Right lobe of liver (tissue), 6 donors: ENCODE measurements at regions not wholly inside any gene's neighbourhood (a gene's known extent, or its start where the extent isn't known, plus 50 kb on each side); places are given as distances from the start of the nearest gene placed in this dataset.

Experiments
- ATAC-seq, 4 donors: fragments of 200-7000 bp; cut with Tn5 transposase; one replicate each; pipeline ENCODE4 v1.9.1; 2020; ENCODE audit warnings: mild to moderate bottlenecking in 4 of 4, moderate library complexity in 4 of 4
- DNase-seq, 3 donors: peaks; one replicate each; pipeline ENCODE4 v3.0.0-alpha.2; 2020
- H3K27ac ChIP-seq, 3 donors: fragments of 200-600 bp; one replicate each; pipeline ENCODE4 v1.8.0; 2022
- H3K27me3 ChIP-seq, 2 donors: fragments of 200-600 bp; one replicate each; pipeline ENCODE4 v1.8.0; 2022
- H3K36me3 ChIP-seq, 4 donors: fragments of 200-600 bp; sonication (generic) in 1 of 4; one replicate each; pipeline versions ENCODE4 v1.5.1 to v1.8.0; 2017 to 2022; ENCODE audit warnings: control low read depth in 1 of 4
- H3K4me1 ChIP-seq, 4 donors: fragments of 200-600 bp; sonication (generic) in 1 of 4; one replicate each; pipeline versions ENCODE4 v1.5.1 to v1.8.0; 2017 to 2022; ENCODE audit warnings: control low read depth in 1 of 4
- H3K4me3 ChIP-seq, 3 donors: fragments of 200-600 bp; one replicate each; pipeline ENCODE4 v1.8.0; 2022
- H3K9me3 ChIP-seq, 4 donors: fragments of 200-600 bp; sonication (generic) in 1 of 4; one replicate each; pipeline versions ENCODE4 v1.5.1 to v1.8.0; 2017 to 2022; ENCODE audit warnings: control low read depth in 1 of 4
- CTCF ChIP-seq, 4 donors: fragments of 200-600 bp in 3 of 4; fragments of 450-650 bp in 1 of 4; IDR thresholded peaks; one replicate each; pipeline versions ENCODE4 v1.5.1 to v1.8.0; 2016 to 2022; ENCODE audit warnings: antibody characterized with exemption in 4 of 4, mild to moderate bottlenecking in 2 of 4
- POLR2A ChIP-seq: fragments of 450-650 bp; IDR thresholded peaks from one replicate; pipeline ENCODE4 v1.6.1; 2017; ENCODE audit warnings: antibody characterized with exemption, mild to moderate bottlenecking
- WGBS: methylation state at CpG from one replicate; pipeline ENCODE4 v1.1.6; 2018; ENCODE audit warnings: low coverage, low lambda C conversion rate; ENCODE audit not compliant: insufficient coverage; ENCODE audit errors: missing lambda C conversion rate; 5-methylcytosine and 5-hydroxymethylcytosine counted together
- intact Hi-C, 2 donors: fragments of 100-400 bp; cut with DNase I; formaldehyde crosslinking; loops; one replicate each; pipeline versions ENCODE4 v1.11.2 to v1.14.1; 2022
- donor health status: DM: no; HTN: yes; CAD: no.
- donor health status: DM: no; HTN: no; CAD: no.
- donor health status: DM: no; HTN: no; CAD: no.
- donor health status: DM: no; HTN: yes; CAD: no.
- donor health status: DM: no; HTN: yes; CAD: no.

DNA sequence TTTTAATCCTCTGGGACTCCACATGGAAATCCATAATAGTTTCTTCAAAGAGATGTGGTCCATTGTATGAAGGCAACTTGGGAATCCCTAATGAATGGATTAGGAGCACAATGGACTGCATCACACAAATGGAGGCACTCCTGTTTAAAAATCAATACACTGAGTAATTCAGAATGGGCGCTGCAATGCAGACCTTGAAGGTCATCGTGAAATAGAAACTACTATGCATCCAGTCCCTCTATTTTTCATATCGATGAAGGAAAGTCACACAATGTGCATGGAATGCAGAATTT is 98.8 kb upstream of the EGFL6 start:
- intact Hi-C loops = loop anchor here in 1 of 2 donors (10.0 kb wide), 1 partner anchor 516 kb away; no protein-coding TSS in a partner anchor
- H3K27ac ChIP-seq = no peak overlapping the region
- no peaks in the 10 kb centered on the region for H3K9me3 ChIP-seq
- TF ChIP-seq CTCF (IDR thresholded peaks at IDR 0.05) (no peak), POLR2A (no peak)
- 82% methylated on average over 3 of the region's 3 CpGs for WGBS
- peaks cover 0 to 4% of the 10 kb centered on the region in 2 donors for H3K27me3 ChIP-seq
- no peak overlapping the region for H3K4me3 ChIP-seq
- no peaks in the 10 kb centered on the region for H3K4me1 ChIP-seq
- no peak for DNase-seq
- no peak for ATAC-seq
- no peaks in the 10 kb centered on the region for H3K36me3 ChIP-seq

DNA sequence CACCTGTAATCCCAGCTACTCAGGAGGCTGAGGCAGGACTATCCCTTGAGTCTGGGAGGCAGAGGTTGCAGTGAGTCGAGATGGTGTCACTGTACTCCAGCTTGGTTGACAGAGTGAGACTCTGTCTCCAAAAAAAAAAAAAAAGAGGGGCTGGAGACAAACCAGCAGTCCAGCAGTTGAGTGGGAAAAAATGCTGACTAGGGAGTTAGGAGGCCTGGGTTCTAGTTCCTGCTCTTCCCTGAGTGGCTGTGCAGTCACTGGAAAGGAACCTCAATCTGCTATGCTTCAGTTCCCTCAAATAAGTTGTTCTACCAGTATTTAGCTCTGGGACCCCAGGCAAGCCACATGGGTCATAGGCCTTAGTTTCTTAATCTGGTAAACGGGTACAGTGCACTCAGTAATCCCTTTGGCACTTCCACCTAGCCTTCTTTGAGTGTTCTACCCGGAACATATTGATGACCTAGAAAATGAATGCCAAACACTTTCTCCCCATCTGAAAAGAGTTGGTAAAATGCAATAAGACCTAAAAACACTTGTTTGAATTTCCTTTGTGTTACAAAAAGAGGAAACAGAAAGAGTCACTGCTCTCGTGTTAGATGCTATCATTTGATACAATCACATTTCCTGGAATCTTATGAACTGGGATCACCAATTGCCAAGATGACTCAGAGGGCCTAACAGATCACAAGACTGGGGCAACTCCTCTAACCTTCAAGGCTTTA is 99.3 kb upstream of the EGFL6 start:
- peaks cover 0 to 4% of the 10 kb centered on the region in 2 donors for H3K27me3 ChIP-seq
- 51% methylated on average over 4 of the region's 4 CpGs for WGBS
- no peak for ATAC-seq
- intact Hi-C loops = loop anchor here in 1 of 2 donors (10.0 kb wide), 1 partner anchor 515 kb away; no protein-coding TSS in a partner anchor
- H3K36me3 ChIP-seq = no peaks in the 10 kb centered on the region
- TF ChIP-seq CTCF (IDR thresholded peaks at IDR 0.05) (no peak), POLR2A (no peak)
- no peaks in the 10 kb centered on the region for H3K4me1 ChIP-seq
- H3K27ac ChIP-seq = no peak overlapping the region
- H3K4me3 ChIP-seq = no peak overlapping the region
- DNase-seq = no peak
- no peaks in the 10 kb centered on the region for H3K9me3 ChIP-seq

DNA sequence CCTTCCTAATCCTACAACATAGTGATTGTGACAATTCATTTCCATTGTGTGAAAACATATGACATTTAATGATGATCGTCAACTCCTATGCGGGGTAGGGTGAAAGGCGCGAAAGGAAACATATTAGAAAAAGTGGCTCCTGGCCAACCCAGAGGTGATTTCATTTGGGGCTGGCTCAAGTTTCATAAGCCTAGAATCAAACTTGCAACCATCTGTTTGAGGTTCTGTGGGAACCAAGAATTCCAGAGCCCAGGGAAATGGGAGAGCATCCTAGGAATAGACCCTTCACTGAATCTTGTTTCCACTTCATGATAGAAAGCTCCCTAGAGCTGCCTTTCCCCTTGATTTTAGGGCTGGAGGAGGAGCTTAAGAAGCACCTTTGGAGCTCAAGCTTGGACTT is 101.3 kb upstream of the EGFL6 start:
- 93% methylated on average over 4 of the region's 4 CpGs for WGBS
- no peak overlapping the region for H3K27ac ChIP-seq
- ATAC-seq (no peak), DNase-seq (no peak)
- intact Hi-C loops = no loop called here
- H3K27me3 ChIP-seq = no peaks in the 10 kb centered on the region
- H3K9me3 ChIP-seq = no peaks in the 10 kb centered on the region
- no peak overlapping the region for H3K4me3 ChIP-seq
- TF ChIP-seq CTCF (IDR thresholded peaks at IDR 0.05) (no peak), POLR2A (no peak)
- no peaks in the 10 kb centered on the region for H3K36me3 ChIP-seq
- H3K4me1 ChIP-seq = no peaks in the 10 kb centered on the region

GRCh38 chrX:13467243-13467642 is 102.2 kb upstream of the EGFL6 start:
- DNase-seq = no peak
- Histone ChIP-seq H3K4me3 (no peak overlapping the region), H3K9me3 (no peaks in the 10 kb centered on the region), H3K27ac (no peak overlapping the region), H3K4me1 (no peaks in the 10 kb centered on the region), H3K36me3 (no peaks in the 10 kb centered on the region), H3K27me3 (no peaks in the 10 kb centered on the region)
- WGBS = 56% methylated on average over 1 of the region's 1 CpG
- intact Hi-C loops = no loop called here
- TF ChIP-seq POLR2A (no peak), CTCF (IDR thresholded peaks at IDR 0.05) (no peak)
- ATAC-seq = no peak
